ENCODE measurements at regions not wholly inside any gene's neighbourhood (a gene's known extent, or its start where the extent isn't known, plus 50 kb on each side); places are given as distances from the start of the nearest gene placed in this dataset.

DNA sequence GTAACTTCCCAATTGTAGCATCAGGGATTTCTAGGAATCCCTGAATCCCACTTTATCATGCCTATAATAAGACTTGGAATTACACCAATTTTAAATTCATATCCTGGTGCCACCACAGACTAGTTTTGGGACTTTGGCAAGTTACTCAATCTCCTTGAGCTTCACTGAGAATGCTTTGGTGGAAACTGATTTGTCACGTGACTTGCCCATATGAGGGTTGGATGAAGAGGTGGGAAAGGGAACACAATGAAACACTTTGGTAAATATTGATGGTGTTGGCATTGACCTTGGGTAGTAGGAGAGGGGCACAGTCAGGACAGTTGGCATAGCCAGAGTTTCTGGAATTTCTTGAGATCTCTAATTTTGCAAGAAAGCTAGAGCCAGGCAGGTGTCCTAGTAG lies 452.2 kb downstream of the SLC4A3 start:
- TF ChIP-seq, protein P1, sequence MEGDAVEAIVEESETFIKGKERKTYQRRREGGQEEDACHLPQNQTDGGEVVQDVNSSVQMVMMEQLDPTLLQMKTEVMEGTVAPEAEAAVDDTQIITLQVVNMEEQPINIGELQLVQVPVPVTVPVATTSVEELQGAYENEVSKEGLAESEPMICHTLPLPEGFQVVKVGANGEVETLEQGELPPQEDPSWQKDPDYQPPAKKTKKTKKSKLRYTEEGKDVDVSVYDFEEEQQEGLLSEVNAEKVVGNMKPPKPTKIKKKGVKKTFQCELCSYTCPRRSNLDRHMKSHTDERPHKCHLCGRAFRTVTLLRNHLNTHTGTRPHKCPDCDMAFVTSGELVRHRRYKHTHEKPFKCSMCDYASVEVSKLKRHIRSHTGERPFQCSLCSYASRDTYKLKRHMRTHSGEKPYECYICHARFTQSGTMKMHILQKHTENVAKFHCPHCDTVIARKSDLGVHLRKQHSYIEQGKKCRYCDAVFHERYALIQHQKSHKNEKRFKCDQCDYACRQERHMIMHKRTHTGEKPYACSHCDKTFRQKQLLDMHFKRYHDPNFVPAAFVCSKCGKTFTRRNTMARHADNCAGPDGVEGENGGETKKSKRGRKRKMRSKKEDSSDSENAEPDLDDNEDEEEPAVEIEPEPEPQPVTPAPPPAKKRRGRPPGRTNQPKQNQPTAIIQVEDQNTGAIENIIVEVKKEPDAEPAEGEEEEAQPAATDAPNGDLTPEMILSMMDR (conservative IDR thresholded peaks at IDR 0.05) = no peak
- no peaks in the 10 kb centered on the region for H3K36me3 Mint-ChIP-seq (ENCODE audit: low read depth)
- H3K4me3 Mint-ChIP-seq = no peak overlapping the region
- H3K27me3 Mint-ChIP-seq (ENCODE audit: low read depth) = no peaks in the 10 kb centered on the region
- H3K9me3 Mint-ChIP-seq = no peaks in the 10 kb centered on the region
- no peak overlapping the region for H3K27ac Mint-ChIP-seq (ENCODE audit: unreplicated experiment)
- peaks cover 52% of the 10 kb centered on the region for H3K4me1 Mint-ChIP-seq
- no peak for DNase-seq (ENCODE audit: low read depth, low spot score)

DNA sequence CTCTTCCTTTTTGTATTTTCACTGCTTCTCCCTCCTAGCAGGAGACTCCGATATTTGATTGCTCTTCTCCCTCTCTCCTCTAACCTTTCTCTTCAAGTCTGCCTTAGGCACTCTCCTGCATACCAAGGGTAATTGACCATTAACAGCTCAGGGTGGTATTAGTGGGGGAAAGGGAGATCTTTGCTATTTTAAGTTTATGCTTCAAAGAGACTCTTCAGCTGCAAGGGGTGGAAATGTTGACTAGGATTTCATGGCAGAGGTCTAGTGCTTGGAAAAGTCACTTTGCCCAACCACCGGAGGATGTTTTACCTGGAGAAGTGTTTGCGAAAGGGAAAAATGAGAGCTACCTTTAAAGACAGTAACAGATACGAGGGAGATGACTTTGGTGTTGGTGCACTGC lies 453.7 kb downstream of the SLC4A3 start:
- no peak for DNase-seq (ENCODE audit: low read depth, low spot score)
- Mint-ChIP-seq H3K9me3 (no peaks in the 10 kb centered on the region), H3K36me3 (ENCODE audit: low read depth) (no peaks in the 10 kb centered on the region), H3K4me1 (peaks cover 49% of the 10 kb centered on the region), H3K27ac (ENCODE audit: unreplicated experiment) (no peak overlapping the region), H3K27me3 (ENCODE audit: low read depth) (no peaks in the 10 kb centered on the region), H3K4me3 (no peak overlapping the region)
- TF ChIP-seq, protein P1 (conservative IDR thresholded peaks at IDR 0.05) = no peak

GRCh38 chr2:220090050-220090449 lies 462.6 kb downstream of the SLC4A3 start:
- Mint-ChIP-seq H3K4me1 (peaks cover 30% of the 10 kb centered on the region), H3K27ac (ENCODE audit: unreplicated experiment) (peak overlapping the region; percentile 21), H3K4me3 (no peak overlapping the region), H3K27me3 (ENCODE audit: low read depth) (peaks cover 2% of the 10 kb centered on the region), H3K9me3 (peaks cover 3% of the 10 kb centered on the region), H3K36me3 (ENCODE audit: low read depth) (no peaks in the 10 kb centered on the region)
- DNase-seq (ENCODE audit: low read depth, low spot score) = no peak
- TF ChIP-seq, protein P1 (conservative IDR thresholded peaks at IDR 0.05) = no peak

DNA sequence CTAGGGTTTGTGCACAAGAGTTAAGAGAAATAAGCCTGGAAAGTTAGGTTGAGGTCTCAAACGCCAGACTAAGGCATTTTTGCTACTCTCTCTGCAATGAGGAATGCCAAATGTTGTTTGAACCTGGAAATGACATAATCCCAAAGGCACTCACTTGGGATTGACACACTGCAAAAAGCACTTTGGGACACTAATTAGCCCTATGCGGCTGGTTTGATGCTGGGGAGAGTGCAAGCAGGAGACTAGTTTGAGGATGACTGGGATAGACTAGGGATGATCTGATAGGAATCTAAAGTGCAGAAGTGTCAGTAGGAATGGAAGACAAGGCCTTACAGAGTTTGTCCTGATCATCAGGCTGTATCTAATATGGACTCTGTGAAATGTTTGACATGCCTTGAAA lies 469.0 kb downstream of the SLC4A3 start:
- peaks cover 21% of the 10 kb centered on the region for H3K4me1 Mint-ChIP-seq
- no peaks in the 10 kb centered on the region for H3K36me3 Mint-ChIP-seq (ENCODE audit: low read depth)
- H3K27ac Mint-ChIP-seq (ENCODE audit: unreplicated experiment) = no peak overlapping the region
- no peak overlapping the region for H3K4me3 Mint-ChIP-seq
- peaks cover 2% of the 10 kb centered on the region for H3K27me3 Mint-ChIP-seq (ENCODE audit: low read depth)
- TF ChIP-seq, protein P1 (conservative IDR thresholded peaks at IDR 0.05) = no peak
- peaks cover 11% of the 10 kb centered on the region for H3K9me3 Mint-ChIP-seq
- DNase-seq (ENCODE audit: low read depth, low spot score) = no peak

DNA sequence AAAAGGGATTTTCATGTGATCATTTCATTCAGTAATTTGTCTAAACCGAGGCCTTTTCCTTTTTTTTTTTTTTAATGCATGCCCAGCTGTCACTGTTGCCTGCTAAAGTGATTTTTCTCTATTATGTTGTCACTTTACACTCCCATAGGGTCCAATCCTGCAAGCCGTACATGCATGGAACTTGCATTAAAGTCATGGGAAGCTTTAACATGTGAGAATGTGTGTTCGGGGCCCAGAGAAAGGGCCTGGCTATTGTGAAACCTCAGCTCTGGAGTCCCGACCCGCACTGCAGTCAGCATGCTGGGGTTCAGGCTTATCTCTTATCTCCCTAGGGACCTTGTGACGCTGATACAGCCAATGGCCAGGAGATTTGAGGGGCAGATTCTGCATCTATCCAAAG lies 474.6 kb downstream of the SLC4A3 start:
- TF ChIP-seq, protein P1 (conservative IDR thresholded peaks at IDR 0.05) = no peak
- Mint-ChIP-seq H3K4me1 (peaks cover 12% of the 10 kb centered on the region), H3K36me3 (ENCODE audit: low read depth) (no peaks in the 10 kb centered on the region), H3K4me3 (no peak overlapping the region), H3K27me3 (ENCODE audit: low read depth) (no peaks in the 10 kb centered on the region), H3K9me3 (peaks cover 3% of the 10 kb centered on the region), H3K27ac (ENCODE audit: unreplicated experiment) (no peak overlapping the region)
- DNase-seq (ENCODE audit: low read depth, low spot score) = no peak

- H3K27ac Mint-ChIP-seq (ENCODE audit: unreplicated experiment) = no peak overlapping the region
- no peaks in the 10 kb centered on the region for H3K36me3 Mint-ChIP-seq (ENCODE audit: low read depth)
- TF ChIP-seq, protein P1 (conservative IDR thresholded peaks at IDR 0.05) = no peak
- peaks cover 12% of the 10 kb centered on the region for H3K4me1 Mint-ChIP-seq
- H3K9me3 Mint-ChIP-seq = peaks cover 3% of the 10 kb centered on the region
- no peaks in the 10 kb centered on the region for H3K27me3 Mint-ChIP-seq (ENCODE audit: low read depth)
- DNase-seq (ENCODE audit: low read depth, low spot score) = no peak
- H3K4me3 Mint-ChIP-seq = no peak overlapping the region
Observed at GRCh38 chr2:220103596-220103995, 476.2 kb downstream of the SLC4A3 start.
